ACC112 (cell line): ENCODE measurements at regions not wholly inside any gene's neighbourhood (a gene's known extent, or its start where the extent isn't known, plus 50 kb on each side); places are given as distances from the start of the nearest gene placed in this dataset.

ENCODE experiments used
- H2AFZ ChIP-seq: fragments of 200-600 bp; sonication (generic); one replicate; pipeline ENCODE4 v1.6.0; 2017; ENCODE audit warnings: antibody characterized with exemption, low read length; ENCODE audit not compliant: unreplicated experiment
- H3K27ac ChIP-seq: fragments of 200-600 bp; sonication (generic); 2 replicates; pipeline ENCODE4 v1.5.1; 2014; ENCODE audit warnings: low read depth, mild to moderate bottlenecking, antibody characterized with exemption, low read length, moderate library complexity
- H3K27me3 ChIP-seq: fragments of 200-600 bp; sonication (generic); 2 replicates; pipeline ENCODE4 v1.6.1; 2014; ENCODE audit warnings: mild to moderate bottlenecking, antibody characterized with exemption, low read length, moderate library complexity, mixed read lengths; ENCODE audit not compliant: insufficient read depth
- H3K36me3 ChIP-seq: fragments of 200-600 bp; sonication (generic); 2 replicates; pipeline ENCODE4 v1.6.1; 2016; ENCODE audit warnings: mild to moderate bottlenecking, antibody characterized with exemption, low read length, moderate library complexity, mixed read lengths; ENCODE audit not compliant: insufficient read depth
- H3K4me1 ChIP-seq: fragments of 200-600 bp; sonication (generic); one replicate; pipeline ENCODE4 v1.6.1; 2016; ENCODE audit warnings: low read length, mixed read lengths; ENCODE audit not compliant: insufficient read depth, unreplicated experiment, control insufficient read depth
- H3K4me3 ChIP-seq: fragments of 200-600 bp; sonication (generic); 2 replicates; pipeline ENCODE4 v1.5.1; 2014; ENCODE audit warnings: mild to moderate bottlenecking, low read depth, low read length
- H3K79me2 ChIP-seq: fragments of 200-600 bp; sonication (generic); one replicate; pipeline ENCODE4 v1.6.0; 2016; ENCODE audit warnings: low read length; ENCODE audit not compliant: control insufficient read depth, unreplicated experiment, insufficient read depth

- Histone ChIP-seq H3K36me3 (no peaks in the 10 kb centered on the region), H3K27ac (no peak overlapping the region), H3K27me3 (peaks cover 31% of the 10 kb centered on the region), H2AFZ (no peak overlapping the region), H3K79me2 (no peaks in the 10 kb centered on the region), H3K4me3 (no peak overlapping the region), H3K4me1 (no peaks in the 10 kb centered on the region)
Observed at GRCh38 chr13:60282708-60283107, 114.3 kb upstream of the TDRD3 start.

GRCh38 chr13:60286707-60287106 is 110.3 kb upstream of the TDRD3 start:
- H2AFZ ChIP-seq = no peak overlapping the region
- no peak overlapping the region for H3K27ac ChIP-seq

GRCh38 chr13:60288569-60288968 is 108.5 kb upstream of the TDRD3 start:
- no peak overlapping the region for H3K4me3 ChIP-seq
- no peaks in the 10 kb centered on the region for H3K36me3 ChIP-seq
- H3K79me2 ChIP-seq = no peaks in the 10 kb centered on the region
- H2AFZ ChIP-seq = no peak overlapping the region
- peaks cover 33% of the 10 kb centered on the region for H3K27me3 ChIP-seq
- H3K27ac ChIP-seq = no peak overlapping the region
- H3K4me1 ChIP-seq = no peaks in the 10 kb centered on the region

More at GRCh38 chr13:60286707-60287106, 110.3 kb upstream of the TDRD3 start:
- no peaks in the 10 kb centered on the region for H3K79me2 ChIP-seq
- H3K36me3 ChIP-seq = no peaks in the 10 kb centered on the region
- no peak overlapping the region for H3K4me3 ChIP-seq
- peaks cover 19% of the 10 kb centered on the region; the same call in 1 of the 2 replicates for H3K27me3 ChIP-seq
- no peaks in the 10 kb centered on the region for H3K4me1 ChIP-seq

- H3K4me1 ChIP-seq = no peaks in the 10 kb centered on the region
- no peaks in the 10 kb centered on the region for H3K79me2 ChIP-seq
- H3K27me3 ChIP-seq = 0 out of 2 replicates have a peak, but pooled peaks cover 6% of the 10 kb centered on the region
- no peak overlapping the region for H3K4me3 ChIP-seq
- no peaks in the 10 kb centered on the region for H3K36me3 ChIP-seq
- H3K27ac ChIP-seq = no peak overlapping the region
- H2AFZ ChIP-seq = no peak overlapping the region
Observed at GRCh38 chr13:60303166-60303565, 93.9 kb upstream of the TDRD3 start.

- Histone ChIP-seq H2AFZ (no peak overlapping the region), H3K79me2 (no peaks in the 10 kb centered on the region), H3K27ac (no peak overlapping the region), H3K36me3 (no peaks in the 10 kb centered on the region), H3K4me3 (no peak overlapping the region), H3K27me3 (no peaks in the 10 kb centered on the region), H3K4me1 (no peaks in the 10 kb centered on the region)
Observed at GRCh38 chr13:60311527-60311926, 85.5 kb upstream of the TDRD3 start.

GRCh38 chr13:60312851-60313505 is 84.0 kb upstream of the TDRD3 start:
- no peak overlapping the region for H2AFZ ChIP-seq
- H3K79me2 ChIP-seq = no peaks in the 10 kb centered on the region
- H3K4me1 ChIP-seq = no peaks in the 10 kb centered on the region
- H3K4me3 ChIP-seq = no peak overlapping the region
- H3K36me3 ChIP-seq = no peaks in the 10 kb centered on the region
- no peak overlapping the region for H3K27ac ChIP-seq
- H3K27me3 ChIP-seq = peaks cover 4% of the 10 kb centered on the region; the same call in 1 of the 2 replicates

GRCh38 chr13:60318186-60318585 is 78.8 kb upstream of the TDRD3 start:
- Histone ChIP-seq H3K36me3 (no peaks in the 10 kb centered on the region), H3K4me1 (no peaks in the 10 kb centered on the region), H2AFZ (no peak overlapping the region), H3K27me3 (peaks cover 10% of the 10 kb centered on the region; the same call in 1 of the 2 replicates), H3K79me2 (no peaks in the 10 kb centered on the region), H3K27ac (no peak overlapping the region), H3K4me3 (no peak overlapping the region)

- no peak overlapping the region for H3K4me3 ChIP-seq
- no peaks in the 10 kb centered on the region for H3K79me2 ChIP-seq
- H3K27me3 ChIP-seq = no peaks in the 10 kb centered on the region
- H3K27ac ChIP-seq = no peak overlapping the region
- H2AFZ ChIP-seq = no peak overlapping the region
- no peaks in the 10 kb centered on the region for H3K36me3 ChIP-seq
- no peaks in the 10 kb centered on the region for H3K4me1 ChIP-seq
Observed at GRCh38 chr13:60324131-60324530, 72.9 kb upstream of the TDRD3 start.

GRCh38 chr13:60326273-60326672 is 70.7 kb upstream of the TDRD3 start:
- Histone ChIP-seq H3K4me3 (no peak overlapping the region), H3K27ac (no peak overlapping the region), H3K4me1 (no peaks in the 10 kb centered on the region), H2AFZ (no peak overlapping the region), H3K36me3 (no peaks in the 10 kb centered on the region), H3K79me2 (no peaks in the 10 kb centered on the region), H3K27me3 (no peaks in the 10 kb centered on the region)

- no peaks in the 10 kb centered on the region for H3K27me3 ChIP-seq
- H3K4me1 ChIP-seq = no peaks in the 10 kb centered on the region
- H3K79me2 ChIP-seq = no peaks in the 10 kb centered on the region
- no peak overlapping the region for H3K27ac ChIP-seq
- H3K36me3 ChIP-seq = no peaks in the 10 kb centered on the region
- peak overlapping the region; percentile 52 for H3K4me3 ChIP-seq
- peak overlapping the region; percentile 84 for H2AFZ ChIP-seq
Observed at GRCh38 chr13:60327511-60327910, 69.5 kb upstream of the TDRD3 start.

GRCh38 chr13:60328073-60328472 is 68.9 kb upstream of the TDRD3 start:
- H3K4me1 ChIP-seq = no peaks in the 10 kb centered on the region
- H3K79me2 ChIP-seq = no peaks in the 10 kb centered on the region
- H2AFZ ChIP-seq = peak overlapping the region; percentile 84
- H3K36me3 ChIP-seq = no peaks in the 10 kb centered on the region
- H3K27ac ChIP-seq = no peak overlapping the region
- no peak overlapping the region for H3K4me3 ChIP-seq
- no peaks in the 10 kb centered on the region for H3K27me3 ChIP-seq
